AG04449 (cell line): ENCODE measurements at regions not wholly inside any gene's neighbourhood (a gene's known extent, or its start where the extent isn't known, plus 50 kb on each side); places are given as distances from the start of the nearest gene placed in this dataset.

ENCODE experiments used
- CTCF ChIA-PET: fragments of 350-600 bp; formaldehyde crosslinking; extraction: SDS; loops from one replicate; lab custom pipeline; 2021; ENCODE audit warnings: antibody characterized with exemption; lab: Yijun Ruan, JAX
- POLR2A ChIA-PET: fragments of 400-600, 350-600 bp; formaldehyde crosslinking; extraction: SDS; loops from one replicate; lab custom pipeline; 2020; ENCODE audit warnings: antibody characterized with exemption, inconsistent platforms; lab: Yijun Ruan, JAX
- DNase-seq: peaks from one replicate; pipeline ENCODE4 v3.0.0-alpha.2; 2010; ENCODE audit warnings: low read depth, low spot score
- H3K4me3 ChIP-seq: 2 replicates; pipeline ENCODE4 v1.5.1; 2011; ENCODE audit warnings: low read depth, mild to moderate bottlenecking, control low read depth, low read length
- TF ChIP-seq, protein P1 (sequence below): IDR thresholded peaks from one replicate; pipeline ENCODE4 v1.5.1; 2011; ENCODE audit warnings: mild to moderate bottlenecking, moderate library complexity, low read length, control low read depth, inconsistent platforms; ENCODE audit not compliant: insufficient read depth; ENCODE audit errors: missing control alignments

DNA sequence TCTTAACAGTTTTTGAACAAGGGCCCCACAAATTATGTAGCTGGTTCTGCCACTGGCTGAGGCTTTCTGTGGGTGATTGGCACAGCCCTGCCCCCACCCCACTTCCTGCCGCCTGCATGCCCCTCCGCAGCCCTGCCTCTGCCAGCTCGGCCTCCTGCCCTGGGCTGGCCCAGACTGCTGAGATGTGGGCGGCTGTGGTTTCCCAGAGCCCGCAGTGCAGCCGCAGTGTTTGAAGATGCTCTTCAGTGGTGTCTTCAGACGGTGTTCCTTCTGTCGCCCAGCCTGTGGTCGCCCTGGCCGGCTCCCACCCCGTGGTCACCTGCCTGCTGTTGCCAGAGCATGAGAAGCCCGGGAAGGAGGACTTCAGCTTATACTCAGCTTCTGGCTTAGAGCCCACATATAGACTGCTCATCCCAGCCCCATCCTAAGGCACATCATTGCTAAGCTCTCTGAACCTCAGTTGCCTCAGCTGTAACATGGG, 154.3 kb downstream of the VEGFA start:
- CTCF ChIA-PET = interaction anchor here (1.5 to 4.5 kb wide), 4 partner anchors 10 to 154 kb away, joined by 5 to 17 read pairs (median 10); partner anchors contain the start of gene VEGFA
- no peak overlapping the region for H3K4me3 ChIP-seq
- POLR2A ChIA-PET = interaction anchor here (0.6 to 1.6 kb wide), 3 partner anchors 9 to 154 kb away, joined by 3 to 6 read pairs (median 4); partner anchors contain the start of gene VEGFA
- TF ChIP-seq, protein P1, sequence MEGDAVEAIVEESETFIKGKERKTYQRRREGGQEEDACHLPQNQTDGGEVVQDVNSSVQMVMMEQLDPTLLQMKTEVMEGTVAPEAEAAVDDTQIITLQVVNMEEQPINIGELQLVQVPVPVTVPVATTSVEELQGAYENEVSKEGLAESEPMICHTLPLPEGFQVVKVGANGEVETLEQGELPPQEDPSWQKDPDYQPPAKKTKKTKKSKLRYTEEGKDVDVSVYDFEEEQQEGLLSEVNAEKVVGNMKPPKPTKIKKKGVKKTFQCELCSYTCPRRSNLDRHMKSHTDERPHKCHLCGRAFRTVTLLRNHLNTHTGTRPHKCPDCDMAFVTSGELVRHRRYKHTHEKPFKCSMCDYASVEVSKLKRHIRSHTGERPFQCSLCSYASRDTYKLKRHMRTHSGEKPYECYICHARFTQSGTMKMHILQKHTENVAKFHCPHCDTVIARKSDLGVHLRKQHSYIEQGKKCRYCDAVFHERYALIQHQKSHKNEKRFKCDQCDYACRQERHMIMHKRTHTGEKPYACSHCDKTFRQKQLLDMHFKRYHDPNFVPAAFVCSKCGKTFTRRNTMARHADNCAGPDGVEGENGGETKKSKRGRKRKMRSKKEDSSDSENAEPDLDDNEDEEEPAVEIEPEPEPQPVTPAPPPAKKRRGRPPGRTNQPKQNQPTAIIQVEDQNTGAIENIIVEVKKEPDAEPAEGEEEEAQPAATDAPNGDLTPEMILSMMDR = no peak
- DNase-seq = no peak

DNA sequence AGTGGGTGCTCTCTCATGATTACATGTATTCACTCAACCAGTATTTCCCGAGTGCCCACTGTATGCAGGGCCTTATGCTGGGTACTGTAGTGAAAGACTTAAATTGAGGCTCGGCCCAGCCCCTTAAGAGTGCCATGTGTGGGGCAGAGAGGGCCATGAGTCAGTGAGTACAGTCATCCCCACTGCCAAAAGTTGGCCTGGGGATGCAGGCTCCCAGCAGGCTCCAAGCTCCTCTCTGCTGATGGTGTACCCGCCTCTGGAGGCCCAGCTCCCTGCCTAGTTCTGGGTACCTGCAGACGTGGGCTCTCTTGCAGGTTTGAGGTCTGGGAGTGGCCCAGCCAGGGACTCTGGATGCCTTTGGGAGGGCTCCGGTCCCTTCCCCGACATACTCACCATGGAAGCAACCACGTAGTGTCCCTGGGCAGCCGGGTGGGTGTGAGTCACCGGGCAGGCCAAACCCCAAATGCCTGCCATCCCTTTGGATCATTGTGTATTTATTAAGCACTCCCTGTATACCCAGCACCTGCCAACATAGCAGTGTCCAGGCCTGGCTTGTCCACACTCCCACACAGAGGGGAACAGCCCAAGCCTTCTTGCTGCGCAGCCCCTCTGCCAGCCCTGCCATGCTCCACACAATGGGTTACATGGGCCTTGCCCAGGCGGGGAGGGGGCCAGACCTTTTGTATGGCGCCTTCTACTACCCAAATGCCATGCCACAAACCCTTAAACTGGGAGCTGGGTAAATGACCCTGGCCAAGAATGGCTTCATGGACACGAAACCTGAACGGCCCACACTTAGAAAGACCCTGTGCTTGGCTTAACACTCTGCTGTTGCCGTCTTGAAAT, 153.6 kb downstream of the VEGFA start:
- no peak for DNase-seq
- CTCF ChIA-PET = interaction anchor here (3.1 to 4.5 kb wide), 2 partner anchors 9 to 150 kb away, joined by 15 to 17 read pairs; no protein-coding TSS in a partner anchor
- no peak overlapping the region for H3K4me3 ChIP-seq
- POLR2A ChIA-PET = interaction anchor here (0.6 to 1.6 kb wide), 3 partner anchors 9 to 154 kb away, joined by 3 to 6 read pairs (median 4); partner anchors contain the start of gene VEGFA
- TF ChIP-seq, protein P1 = no peak

DNA sequence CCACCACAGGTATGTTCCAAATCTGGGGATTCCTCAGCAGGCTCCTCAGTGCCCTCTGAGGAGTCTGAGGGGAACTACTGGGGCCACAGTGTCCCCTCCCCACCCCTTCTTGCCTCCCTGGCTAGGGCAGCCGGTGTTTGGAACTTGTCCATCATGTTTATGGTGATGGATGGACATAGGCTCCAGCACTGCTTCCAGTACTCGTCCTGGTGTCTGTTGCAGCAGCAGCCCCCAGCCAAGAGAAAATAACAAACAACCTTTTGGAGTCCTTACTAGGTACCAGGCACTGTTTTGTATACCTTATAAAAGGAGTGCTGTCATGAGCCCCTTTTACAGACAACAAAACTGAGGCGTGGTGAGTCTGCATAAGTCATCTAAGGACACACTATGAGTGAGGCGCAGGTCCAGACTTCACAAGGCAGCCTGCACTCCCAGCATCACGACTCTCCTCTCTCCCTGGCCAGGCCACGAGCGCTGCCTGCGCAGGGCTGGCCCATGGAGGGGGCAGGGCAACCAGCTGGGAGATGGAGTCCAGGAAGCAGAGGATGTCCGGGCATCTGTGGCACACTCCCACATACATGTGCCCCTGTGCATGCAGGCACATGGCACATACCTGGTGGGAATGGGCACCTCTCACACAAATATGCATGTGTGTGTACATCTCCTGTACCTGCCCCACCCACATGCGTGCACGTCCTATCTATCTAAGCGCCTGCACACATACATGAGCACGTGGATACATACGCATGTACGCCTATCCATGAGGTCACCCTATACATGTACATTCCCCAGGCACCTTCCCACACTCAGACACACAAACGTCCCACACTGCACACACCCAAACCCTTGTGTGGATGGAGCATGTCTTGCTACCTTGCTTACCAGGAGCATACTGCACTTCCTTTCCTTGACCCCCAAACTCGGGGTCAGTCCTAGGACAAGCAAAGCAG, 152.7 kb downstream of the VEGFA start:
- CTCF ChIA-PET = no interaction called here
- POLR2A ChIA-PET = interaction anchor here (0.6 to 1.6 kb wide), 2 partner anchors 8 to 153 kb away, joined by 3 to 6 read pairs; no protein-coding TSS in a partner anchor
- TF ChIP-seq, protein P1 = no peak
- DNase-seq = no peak
- H3K4me3 ChIP-seq = no peak overlapping the region

DNA sequence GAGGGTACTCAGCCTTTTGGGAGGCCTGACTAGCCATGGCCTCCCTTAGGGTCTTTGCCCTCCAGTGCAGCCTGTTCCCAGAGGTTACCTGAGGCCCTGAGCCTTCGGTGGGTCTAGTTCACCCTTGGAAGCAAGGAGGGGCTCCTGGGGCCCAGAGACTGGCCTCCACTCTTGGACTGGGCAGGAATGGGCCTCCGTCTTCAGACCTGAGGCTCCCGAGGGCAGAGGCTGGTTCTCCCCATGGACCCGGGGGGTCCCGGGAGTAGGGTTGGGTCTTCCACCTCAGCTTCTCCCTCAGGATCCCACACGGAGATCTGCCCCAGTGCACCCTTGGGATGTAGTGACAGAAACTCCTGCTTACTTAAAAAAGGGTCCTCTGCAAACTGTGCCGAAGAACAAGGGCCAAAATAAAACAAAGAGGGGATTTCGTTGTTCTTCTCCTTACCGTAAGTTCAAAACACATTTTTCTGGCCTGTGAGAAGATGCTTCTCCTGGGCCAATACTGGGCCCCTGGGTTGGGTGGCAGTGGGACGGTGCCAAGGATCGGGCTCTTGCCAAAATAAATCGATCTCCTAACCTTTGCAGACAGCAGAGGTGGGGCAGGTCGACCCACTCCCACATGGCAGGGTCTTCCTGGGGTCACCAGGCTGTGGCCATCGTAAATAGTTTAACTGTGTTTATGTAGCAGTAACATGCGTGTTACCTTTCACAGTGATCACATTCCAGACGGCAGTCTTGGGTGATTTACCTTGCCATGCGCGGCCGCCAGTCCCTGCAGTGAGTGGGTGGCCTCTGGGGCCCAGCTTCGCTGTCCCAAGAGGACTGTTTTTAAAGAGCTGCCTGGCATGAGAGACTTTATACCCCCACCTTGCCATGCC, 151.8 kb downstream of the VEGFA start:
- no peak overlapping the region for H3K4me3 ChIP-seq
- CTCF ChIA-PET = interaction anchor here (2.9 kb wide), 1 partner anchor 152 kb away, joined by 10 read pairs; no protein-coding TSS in a partner anchor
- DNase-seq = no peak
- TF ChIP-seq, protein P1 = no peak
- POLR2A ChIA-PET = interaction anchor here (0.6 to 1.1 kb wide), 2 partner anchors 27 to 152 kb away, joined by 3 read pairs; no protein-coding TSS in a partner anchor

DNA sequence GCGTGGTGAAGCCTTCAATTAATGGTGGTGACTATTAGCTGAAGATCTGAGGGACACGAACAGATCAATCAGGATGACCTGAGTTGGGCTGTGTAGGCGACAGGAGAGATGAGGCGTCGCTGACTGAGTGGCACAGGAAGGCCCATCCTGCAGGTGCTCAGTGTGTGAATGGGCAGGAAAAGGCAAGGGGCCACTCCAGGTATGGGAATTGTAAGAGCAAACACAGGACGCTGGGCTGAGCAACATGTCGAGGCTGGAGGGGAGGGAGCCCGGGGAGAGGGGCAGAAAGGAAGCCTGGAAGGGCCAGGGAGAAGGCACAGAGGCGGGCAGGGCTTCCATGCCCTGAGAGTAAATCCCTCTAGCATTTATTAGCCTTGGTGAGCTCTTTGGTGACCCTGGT, 151.0 kb downstream of the VEGFA start:
- ChIA-PET CTCF (interaction anchor here (1.6 to 2.9 kb wide), 2 partner anchors 147 to 153 kb away, joined by 6 to 10 read pairs; no protein-coding TSS in a partner anchor), POLR2A (interaction anchor here (1.1 kb wide), 1 partner anchor 28 kb away, joined by 3 read pairs; no protein-coding TSS in a partner anchor)
- DNase-seq = no peak

More for the DNA sequence above, 151.0 kb downstream of the VEGFA start:
- TF ChIP-seq, protein P1 = no peak
- H3K4me3 ChIP-seq = no peak overlapping the region
